Right ventricle myocardium superior (tissue), 1 donor: ENCODE measurements at regions not wholly inside any gene's neighbourhood (a gene's known extent, or its start where the extent isn't known, plus 50 kb on each side); places are given as distances from the start of the nearest gene placed in this dataset.

ENCODE experiments used
- ATAC-seq: fragments of 200-7000 bp; cut with Tn5 transposase; one replicate; pipeline ENCODE4 v1.9.1; 2020; ENCODE audit warnings: mild to moderate bottlenecking; ENCODE audit not compliant: poor library complexity
- DNase-seq: peaks from one replicate; pipeline ENCODE4 v3.0.0-alpha.2; 2020
- intact Hi-C: fragments of 100-400 bp; cut with DNase I; formaldehyde crosslinking; loops from one replicate; pipeline ENCODE4 v1.11.2; 2022
- donor health status: DM: no; HTN: yes; CAD: no; lungs with severe emphysema.

DNA sequence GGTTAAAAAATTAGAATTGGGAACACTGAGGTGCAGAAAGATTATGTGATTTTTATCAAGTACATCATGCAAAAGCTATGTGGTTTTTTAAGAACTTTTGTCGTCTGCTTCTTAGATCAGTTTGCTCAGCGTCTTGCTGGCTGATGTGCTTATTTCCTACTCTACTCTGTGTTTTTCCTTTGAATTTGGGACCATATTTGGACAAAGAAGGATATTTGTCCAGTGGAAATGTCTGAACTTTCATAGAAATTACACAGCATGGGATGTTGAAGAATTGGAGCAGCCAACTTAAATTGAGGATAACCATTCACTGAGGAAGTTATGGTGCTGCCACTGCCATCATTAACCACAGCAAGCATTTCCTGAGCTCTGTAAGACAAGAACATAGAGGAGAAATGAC is 252.8 kb upstream of the HS3ST5 start:
- ATAC-seq, result no peak
- intact Hi-C loops, result no loop called here
- no peak for DNase-seq

DNA sequence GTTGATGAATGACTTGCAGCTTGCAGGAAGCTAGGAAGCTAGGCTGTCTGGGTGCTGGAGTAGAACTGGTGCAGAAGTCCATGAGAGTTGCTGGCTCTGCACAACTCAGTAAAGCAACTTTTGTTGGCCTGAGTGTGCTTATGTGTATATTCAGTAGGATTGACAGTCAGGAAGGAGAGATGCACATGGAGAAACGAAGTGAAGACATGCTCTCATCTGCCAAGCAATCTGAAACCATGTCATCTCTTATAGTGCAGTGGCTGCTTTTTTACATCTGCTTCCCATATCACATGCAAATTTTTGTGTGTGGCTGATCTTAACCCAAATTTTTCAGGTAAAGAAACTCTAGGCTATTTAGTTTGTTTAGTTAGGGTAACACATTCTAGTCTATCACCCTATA is 252.4 kb upstream of the HS3ST5 start:
- intact Hi-C loops, result no loop called here
- DNase-seq (no peak), ATAC-seq (no peak)

DNA sequence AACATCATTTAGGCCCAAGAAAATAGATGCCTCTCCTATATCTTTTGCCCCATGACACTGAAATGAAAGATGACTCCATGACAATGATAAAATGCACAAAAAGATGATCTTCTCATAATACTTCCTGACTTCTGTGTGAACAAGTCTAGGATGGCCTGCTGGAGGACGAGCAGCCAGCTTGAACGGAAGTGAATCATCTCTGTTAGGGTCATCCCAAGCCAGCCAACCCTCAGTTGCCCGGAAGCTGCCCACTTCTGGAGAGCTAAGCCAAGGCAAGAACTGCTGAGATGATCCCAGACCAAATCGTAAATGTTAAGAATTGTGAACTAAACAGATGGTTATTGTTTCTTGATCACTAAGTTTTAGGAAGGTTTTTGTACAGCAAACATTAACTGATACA is 249.7 kb upstream of the HS3ST5 start:
- intact Hi-C loops, result no loop called here
- DNase-seq (no peak), ATAC-seq (no peak)

DNA sequence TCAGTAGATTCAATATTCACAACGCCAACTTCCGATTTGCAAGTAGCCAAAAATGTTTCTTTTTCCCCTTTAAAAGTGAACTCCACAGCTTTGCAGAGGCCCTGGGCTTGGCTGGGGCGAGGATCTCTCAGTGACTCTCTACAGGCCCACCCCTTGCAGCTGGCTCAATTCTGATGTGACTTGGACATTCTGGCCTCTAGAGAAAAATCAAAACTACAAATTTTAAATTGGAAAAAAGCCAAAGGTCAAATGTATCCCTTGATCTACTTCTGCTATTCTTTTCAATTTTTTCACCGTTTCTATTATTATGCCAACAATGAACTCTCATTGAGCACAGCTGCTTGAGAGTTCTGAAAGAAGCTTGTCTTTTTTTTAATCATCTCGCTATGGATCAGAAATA is 245.9 kb upstream of the HS3ST5 start:
- intact Hi-C loops, result no loop called here
- DNase-seq (no peak), ATAC-seq (no peak)

DNA sequence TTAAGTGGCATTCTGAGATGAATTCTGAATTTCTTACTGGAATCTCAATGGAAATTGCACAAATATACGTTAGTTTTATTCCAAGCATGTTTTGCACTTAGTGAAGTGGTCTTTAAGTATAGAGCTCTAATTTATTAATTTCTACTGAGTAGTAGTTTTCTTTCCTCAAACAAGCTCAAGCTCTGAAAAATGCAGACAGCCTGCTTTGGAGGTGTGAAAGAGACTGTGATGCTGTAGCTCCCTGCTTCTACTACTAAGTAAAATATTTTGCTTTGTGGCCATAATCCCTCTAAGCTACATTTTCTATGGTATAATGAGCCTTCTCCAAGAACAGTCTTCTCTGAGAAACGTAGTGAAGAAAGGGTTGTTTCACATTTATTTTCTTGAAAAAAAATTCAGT is 243.5 kb upstream of the HS3ST5 start:
- DNase-seq (no peak), ATAC-seq (no peak)
- intact Hi-C loops, result no loop called here

DNA sequence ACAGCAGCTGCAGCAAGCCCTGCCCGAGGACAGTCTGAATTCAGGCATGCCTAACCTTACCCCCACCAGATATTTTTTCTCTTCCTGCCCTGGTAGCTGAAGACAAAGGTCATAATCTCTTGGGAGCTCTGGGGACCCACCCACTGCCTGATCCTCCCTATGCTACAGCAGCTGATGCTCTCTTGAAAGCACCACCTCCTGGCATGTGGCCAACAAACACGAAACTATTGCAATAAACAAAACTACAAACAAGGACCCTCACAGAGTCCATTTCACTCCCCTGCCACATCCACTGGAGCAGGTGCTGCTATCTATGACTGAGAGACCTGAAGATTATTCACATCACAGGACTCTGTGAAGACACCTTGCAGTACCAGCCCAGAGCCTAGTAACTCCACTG is 238.5 kb upstream of the HS3ST5 start:
- intact Hi-C loops, result no loop called here
- no peak for ATAC-seq
- DNase-seq, result no peak

DNA sequence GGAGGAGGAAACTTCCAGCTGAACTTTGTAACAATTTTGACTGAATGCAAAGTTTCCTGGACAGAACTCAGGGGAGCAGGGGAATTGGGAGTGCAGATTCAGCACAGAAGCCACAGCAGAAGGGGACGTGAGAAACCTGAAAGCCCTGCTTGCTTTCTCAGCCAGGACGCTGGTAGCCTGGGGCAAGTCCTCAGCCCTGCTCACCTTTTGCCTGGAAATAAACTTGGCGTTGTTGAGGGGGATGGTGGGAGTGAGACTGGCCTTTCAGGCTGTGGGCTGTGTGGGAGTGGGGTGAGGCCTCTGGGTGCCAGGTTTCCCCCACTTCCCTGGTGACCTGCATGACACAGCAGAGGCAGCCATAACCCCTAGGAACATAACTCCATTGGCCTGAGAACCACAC is 238.1 kb upstream of the HS3ST5 start:
- DNase-seq (no peak), ATAC-seq (no peak)

DNA sequence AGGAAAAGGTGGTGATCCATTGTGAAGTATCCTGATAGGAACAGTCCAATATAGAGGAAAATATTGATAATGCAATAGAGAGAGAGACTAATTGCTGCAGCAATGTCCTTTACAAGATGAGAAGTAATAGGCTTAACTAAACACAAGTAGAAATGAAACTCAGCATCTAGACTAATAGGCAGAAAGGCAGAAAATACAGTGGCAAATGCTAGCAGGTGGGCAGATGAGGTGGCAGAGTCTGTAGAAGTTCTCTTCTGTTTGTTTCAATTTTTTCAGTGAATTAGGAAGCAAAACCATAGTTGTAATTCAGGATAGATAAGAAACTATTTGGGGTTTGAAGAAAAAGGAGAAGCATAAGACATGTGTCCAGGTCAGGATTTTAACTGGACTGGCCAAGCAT is 236.7 kb upstream of the HS3ST5 start:
- DNase-seq (no peak), ATAC-seq (no peak)
- intact Hi-C loops, result no loop called here

More for the DNA sequence above, 238.1 kb upstream of the HS3ST5 start:
- intact Hi-C loops, result no loop called here

DNA sequence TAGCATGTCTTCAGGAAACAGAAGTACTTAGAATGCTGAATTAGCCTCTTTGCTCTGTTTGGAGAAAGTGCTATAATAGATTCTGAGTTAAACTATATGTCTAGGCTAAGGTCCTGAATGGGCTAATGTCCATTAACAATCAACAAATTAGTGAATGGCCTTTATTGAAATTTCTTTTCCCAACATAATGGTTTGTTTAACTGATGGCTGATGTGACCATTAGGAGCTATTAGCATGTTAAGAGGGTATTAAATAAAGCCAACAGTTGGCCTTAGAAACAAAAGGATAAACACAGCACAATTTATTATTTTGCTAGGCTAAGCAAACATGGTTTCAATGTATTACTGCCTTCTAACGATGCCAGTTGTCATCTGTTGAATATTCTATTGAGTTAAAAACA is 234.3 kb upstream of the HS3ST5 start:
- no peak for DNase-seq
- intact Hi-C loops, result no loop called here
- no peak for ATAC-seq

DNA sequence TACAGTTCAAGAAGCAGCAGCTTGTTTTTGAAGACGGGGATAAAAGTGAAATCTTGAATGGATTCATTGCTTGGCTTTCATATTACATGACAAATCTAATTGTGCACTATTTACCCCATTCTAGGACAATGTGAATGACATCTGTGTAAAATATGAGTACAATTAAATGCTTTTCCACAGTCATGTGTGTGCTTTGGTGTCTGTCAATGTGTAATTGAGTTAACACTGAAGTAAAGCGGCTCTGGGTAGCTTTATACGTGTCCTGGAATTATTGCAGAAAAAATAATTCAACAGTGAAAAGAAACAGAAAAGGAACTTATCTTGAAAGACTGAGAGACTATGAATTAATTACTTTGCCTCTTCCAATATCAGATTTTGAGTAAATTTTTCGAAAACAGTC is 233.5 kb upstream of the HS3ST5 start:
- intact Hi-C loops, result no loop called here

DNA sequence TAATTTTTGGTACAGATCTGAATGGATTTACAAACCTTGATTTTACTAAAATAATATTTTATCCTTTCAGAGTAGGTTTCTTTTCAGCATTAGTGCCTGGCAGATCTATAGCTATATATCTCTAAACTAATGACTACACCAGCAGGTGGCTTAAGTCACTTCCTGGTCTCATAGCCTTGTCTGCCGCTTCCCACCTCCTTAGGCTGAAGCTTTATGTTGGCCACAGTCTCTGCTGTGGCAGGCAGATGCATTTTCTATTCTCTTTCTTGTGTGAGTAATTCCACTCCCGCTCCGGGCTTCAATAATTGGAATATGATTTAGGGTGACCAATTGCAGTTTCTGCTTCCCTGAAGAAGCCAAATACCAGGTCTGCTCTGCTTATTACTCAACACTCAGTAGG is 226.8 kb upstream of the HS3ST5 start:
- DNase-seq, result no peak
- intact Hi-C loops, result no loop called here
- ATAC-seq, result no peak

More for the DNA sequence above, 233.5 kb upstream of the HS3ST5 start:
- ATAC-seq, result no peak
- no peak for DNase-seq

DNA sequence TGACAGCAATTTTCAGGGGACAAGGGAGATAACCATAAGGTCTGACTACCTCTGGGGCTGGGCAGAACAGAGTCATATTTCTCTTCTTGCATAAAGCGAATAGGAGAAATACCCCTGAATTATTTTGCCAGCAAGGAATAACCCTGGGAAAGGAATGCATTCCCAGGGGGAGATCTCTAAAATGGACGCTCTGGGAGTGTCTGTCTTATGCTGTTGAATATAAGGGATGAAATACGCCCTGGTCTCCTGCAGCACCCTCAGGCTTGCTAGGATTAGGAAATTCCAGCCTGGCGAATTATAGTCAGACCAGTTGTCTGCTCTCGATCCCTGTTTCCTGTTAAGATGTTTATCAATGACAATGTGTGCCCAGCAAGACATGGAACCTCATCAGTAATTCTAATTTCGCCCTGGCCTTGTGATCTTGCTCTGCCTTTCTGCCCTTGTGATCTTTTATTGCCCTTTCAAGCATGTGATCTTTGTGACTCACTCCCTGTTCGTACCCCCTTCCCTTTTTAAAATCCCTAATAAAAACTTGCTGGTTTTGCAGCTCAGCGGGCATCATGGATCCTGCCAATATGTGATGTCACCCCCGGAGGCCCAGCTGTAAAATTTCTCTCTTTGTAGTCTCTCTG is 221.6 kb upstream of the HS3ST5 start:
- intact Hi-C loops, result no loop called here
- DNase-seq (no peak), ATAC-seq (no peak)

DNA sequence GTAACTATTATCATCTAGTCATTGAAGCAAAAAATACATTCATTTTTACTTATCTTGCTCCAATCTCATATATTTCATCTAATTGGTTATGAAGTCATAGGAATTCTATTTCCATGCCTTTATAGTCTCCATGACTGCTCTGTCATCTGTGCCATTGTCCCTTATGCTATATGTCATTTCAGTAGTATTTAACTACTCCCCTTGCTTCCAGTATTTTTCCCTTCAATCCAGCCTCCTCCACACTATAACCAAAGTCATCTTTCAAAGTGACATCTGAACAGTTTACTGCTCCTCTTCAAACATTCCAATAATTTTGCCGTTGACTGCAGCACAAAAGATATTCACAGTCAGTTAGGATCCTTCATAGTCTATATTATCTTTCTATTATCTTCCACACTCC is 216.6 kb upstream of the HS3ST5 start:
- intact Hi-C loops, result no loop called here
- DNase-seq (no peak), ATAC-seq (no peak)

DNA sequence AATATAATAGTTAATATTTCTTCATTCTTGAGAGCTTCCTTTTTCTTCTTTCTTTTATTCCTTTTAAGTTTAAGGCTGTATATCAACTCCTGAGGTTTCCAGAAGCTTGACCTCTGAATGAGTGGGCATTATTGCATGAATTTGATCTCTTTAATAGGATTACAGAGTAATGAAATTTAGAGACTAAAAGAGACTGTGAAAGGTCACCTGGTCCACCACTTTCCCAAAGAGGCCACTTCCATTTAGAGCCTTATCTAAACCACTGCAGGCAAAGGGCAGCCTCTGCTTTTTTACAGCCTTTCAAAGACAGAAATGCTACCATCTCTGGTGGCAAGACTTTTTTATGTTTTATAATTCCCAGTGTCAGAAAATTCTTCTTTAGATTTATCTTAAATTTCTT is 215.3 kb upstream of the HS3ST5 start:
- ATAC-seq (no peak), DNase-seq (no peak)
- intact Hi-C loops, result no loop called here

DNA sequence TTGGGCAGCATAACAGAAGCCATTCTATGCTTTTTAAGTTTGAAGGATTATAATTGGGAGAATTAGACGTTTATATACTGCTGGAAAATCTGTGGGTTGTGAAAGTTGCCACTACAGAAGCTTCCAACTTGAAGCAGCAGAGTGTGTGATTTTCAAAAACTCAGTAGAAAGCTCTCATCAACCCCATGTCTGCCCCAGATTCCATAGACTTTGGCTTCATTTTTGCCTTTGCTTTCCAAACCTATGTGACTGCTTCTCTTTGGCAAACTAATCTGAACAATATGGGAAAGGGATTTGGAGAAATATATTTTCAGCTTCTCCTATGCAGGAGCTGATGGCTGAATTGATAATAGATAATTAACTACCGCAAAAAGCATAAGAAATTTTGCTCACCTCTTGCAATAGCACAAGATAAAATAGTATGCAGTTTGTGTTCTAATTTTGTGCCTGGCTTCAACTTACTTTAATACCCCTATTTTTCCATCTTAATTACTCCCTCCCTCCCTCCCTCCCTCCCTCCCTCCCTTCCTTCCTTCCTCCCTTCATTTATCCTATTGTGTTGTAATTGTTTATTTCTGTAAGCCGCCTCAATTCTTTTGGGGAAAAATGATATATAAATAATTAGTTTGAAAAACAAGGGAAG is 214.1 kb upstream of the HS3ST5 start:
- no peak for DNase-seq
- intact Hi-C loops, result no loop called here
- ATAC-seq, result no peak

DNA sequence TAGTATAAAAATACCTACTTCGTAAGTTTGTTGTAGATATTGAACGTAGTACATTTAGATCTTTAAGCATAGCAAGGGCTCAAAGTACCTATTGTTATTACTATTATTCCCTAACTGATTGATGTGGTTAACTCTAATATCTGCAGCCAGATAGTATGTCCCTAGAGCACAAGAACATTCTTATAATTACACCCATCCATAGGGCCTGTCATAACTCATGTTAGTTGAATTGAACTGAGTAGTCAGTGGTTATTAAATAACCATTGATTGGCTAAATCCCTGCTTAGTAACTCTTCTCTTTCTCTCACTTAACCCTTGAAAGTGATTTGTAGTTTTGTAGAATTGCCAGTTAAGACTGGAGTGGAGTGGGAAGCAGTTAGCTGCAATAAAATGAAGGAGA is 207.5 kb upstream of the HS3ST5 start:
- intact Hi-C loops, result no loop called here
- ATAC-seq, result no peak

DNA sequence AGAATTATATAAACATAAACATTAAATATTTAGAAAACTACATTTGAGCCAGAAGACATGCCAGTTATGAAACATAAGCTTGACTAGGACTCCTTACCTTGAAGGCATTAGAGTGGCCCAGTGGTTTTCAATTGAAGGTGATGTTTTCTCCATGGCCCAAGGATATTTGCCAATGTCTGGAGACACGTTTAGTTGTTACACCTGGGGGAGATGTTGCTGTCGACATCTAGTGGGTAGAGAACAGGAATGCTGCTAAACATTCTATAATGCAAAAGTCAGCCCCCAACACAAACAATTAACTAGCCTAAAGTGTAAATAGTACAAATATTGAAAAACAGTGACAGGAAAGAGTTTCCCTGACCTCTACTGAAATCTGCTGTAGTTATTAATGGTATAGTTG is 200.9 kb upstream of the HS3ST5 start:
- DNase-seq (no peak), ATAC-seq (no peak)
- intact Hi-C loops, result no loop called here

More for the DNA sequence above, 207.5 kb upstream of the HS3ST5 start:
- DNase-seq, result no peak

DNA sequence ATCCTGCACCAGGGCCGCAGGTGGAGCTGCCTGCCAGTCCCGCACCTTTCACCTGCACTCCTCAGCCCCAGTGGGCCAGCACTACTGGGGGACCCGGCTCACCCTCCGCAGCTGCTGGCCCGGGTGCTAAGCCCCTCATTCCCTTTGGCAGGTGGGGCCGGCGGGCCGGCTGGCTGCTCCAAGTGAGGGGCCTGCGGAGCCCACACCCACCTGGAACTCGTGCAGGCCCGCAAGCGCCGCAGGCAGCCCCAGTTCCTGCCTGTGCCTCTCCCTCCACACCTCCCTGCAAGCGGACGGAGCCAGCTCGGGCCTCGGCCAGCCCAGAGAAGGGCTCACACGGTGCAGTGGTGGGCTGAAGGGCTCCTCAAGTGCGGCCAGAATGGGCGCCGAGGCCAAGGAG is 199.0 kb upstream of the HS3ST5 start:
- intact Hi-C loops, result no loop called here
- DNase-seq (no peak), ATAC-seq (no peak)

DNA sequence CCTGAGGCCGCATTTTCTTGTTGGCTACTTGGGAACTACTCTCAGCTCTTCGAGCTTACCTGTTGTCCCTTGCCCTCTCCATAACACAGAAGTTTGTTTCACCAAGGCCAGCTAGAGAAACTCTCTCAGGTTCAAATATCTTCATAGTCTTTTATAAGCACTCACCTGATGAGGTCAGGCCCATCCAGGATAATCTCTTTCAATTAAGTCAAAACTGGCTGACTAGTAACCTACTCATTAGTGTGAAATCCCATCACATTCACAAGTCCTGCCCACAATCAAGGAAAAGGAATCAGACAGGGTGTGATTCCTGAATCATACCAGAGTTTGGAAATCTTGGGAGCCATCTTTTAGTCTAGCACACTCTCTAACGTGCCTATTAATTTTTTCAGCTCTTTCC is 195.2 kb upstream of the HS3ST5 start:
- intact Hi-C loops, result no loop called here
- DNase-seq, result no peak
- ATAC-seq, result no peak

DNA sequence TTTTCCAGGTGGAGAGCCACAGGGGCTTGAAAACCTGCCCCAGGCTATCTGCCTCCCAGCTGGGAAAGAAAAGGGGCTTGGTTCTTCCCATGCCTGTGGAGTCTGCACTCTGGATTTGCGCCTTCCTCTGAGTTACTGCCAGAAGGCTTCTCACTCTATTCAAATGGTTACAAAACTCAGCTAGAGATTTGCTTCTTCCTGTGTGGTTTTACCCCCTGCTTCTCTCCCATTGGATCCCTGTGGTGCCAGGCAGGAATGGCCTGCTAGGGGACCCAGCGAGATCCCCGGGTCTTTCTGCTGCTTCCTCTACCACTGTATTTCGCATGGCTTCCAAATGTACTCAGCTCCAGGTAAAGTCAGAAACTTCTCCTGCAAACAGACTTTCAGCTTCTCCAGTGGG is 192.0 kb upstream of the HS3ST5 start:
- intact Hi-C loops, result no loop called here

DNA sequence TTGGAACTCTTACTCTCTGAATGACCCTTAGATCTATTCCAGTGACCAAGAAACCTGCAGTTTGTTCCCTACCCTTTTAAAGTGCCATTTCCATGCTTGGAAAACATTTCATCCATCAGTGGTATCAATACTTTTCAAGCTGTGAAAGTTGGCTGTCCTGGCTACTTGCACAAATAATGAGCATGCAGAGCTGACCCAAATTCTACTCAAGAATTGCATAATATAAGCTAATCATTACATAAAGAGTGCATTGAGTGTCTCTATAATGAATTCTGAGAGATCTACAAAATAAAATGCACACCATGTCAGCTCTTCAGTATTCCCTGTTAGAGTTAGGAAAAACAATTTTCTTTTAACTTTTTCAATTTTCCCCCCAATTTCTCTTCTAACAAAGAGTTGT is 181.3 kb upstream of the HS3ST5 start:
- intact Hi-C loops, result no loop called here
- DNase-seq (no peak), ATAC-seq (no peak)

More for the DNA sequence above, 192.0 kb upstream of the HS3ST5 start:
- DNase-seq (no peak), ATAC-seq (no peak)
